ENCODE measurements at regions not wholly inside any gene's neighbourhood (a gene's known extent, or its start where the extent isn't known, plus 50 kb on each side); places are given as distances from the start of the nearest gene placed in this dataset.

GRCh38 chr16:9595393-9595792 is 503.9 kb downstream of the HAPSTR1 start:
- no peaks in the 10 kb centered on the region for H3F3A ChIP-seq (ENCODE audit: insufficient read depth)
- H3K79me2 ChIP-seq (ENCODE audit: insufficient read depth, low read length), result no peaks in the 10 kb centered on the region
- TF ChIP-seq EZH2phosphoT487 (conservative IDR thresholded peaks at IDR 0.05; ENCODE audit: low read length), result no peak
- TF ChIP-seq CTCF (IDR thresholded peaks at IDR 0.05; ENCODE audit: insufficient read depth, low read length, poor library complexity, severe bottlenecking), result no peak
- no peaks in the 10 kb centered on the region for H3K9me3 ChIP-seq (ENCODE audit: insufficient read depth, low read length)
- no peak overlapping the region for H3K27ac ChIP-seq (ENCODE audit: low read depth, low read length)
- no peaks in the 10 kb centered on the region for H3K9me2 ChIP-seq (replicated peaks; ENCODE audit: insufficient read depth, low read length)
- no peak overlapping the region for H3K4me2 ChIP-seq (ENCODE audit: low read depth, low read length, poor library complexity, severe bottlenecking)
- no peak overlapping the region for H3K4me3 ChIP-seq (ENCODE audit: insufficient read depth, low read length, poor library complexity, severe bottlenecking)
- H2AFZ ChIP-seq (ENCODE audit: low read depth, low read length, severe bottlenecking), result no peak overlapping the region
- no peaks in the 10 kb centered on the region for H3K27me3 ChIP-seq (ENCODE audit: low read length)
- H3K9ac ChIP-seq (ENCODE audit: low read length), result no peak overlapping the region
- no peaks in the 10 kb centered on the region for H4K20me1 ChIP-seq (ENCODE audit: low read depth, low read length)
- no peaks in the 10 kb centered on the region for H3K36me3 ChIP-seq (ENCODE audit: low read length)

GRCh38 chr16:9596788-9597187 is 505.3 kb downstream of the HAPSTR1 start:
- no peak overlapping the region for H3K27ac ChIP-seq (ENCODE audit: low read depth, low read length)
- no peaks in the 10 kb centered on the region for H3K27me3 ChIP-seq (ENCODE audit: low read length)
- no peaks in the 10 kb centered on the region for H3K9me3 ChIP-seq (ENCODE audit: insufficient read depth, low read length)
- no peak overlapping the region for H3K4me3 ChIP-seq (ENCODE audit: insufficient read depth, low read length, poor library complexity, severe bottlenecking)
- no peaks in the 10 kb centered on the region for H3K79me2 ChIP-seq (ENCODE audit: insufficient read depth, low read length)
- H3K4me2 ChIP-seq (ENCODE audit: low read depth, low read length, poor library complexity, severe bottlenecking), result no peak overlapping the region
- no peaks in the 10 kb centered on the region for H3K9me2 ChIP-seq (replicated peaks; ENCODE audit: insufficient read depth, low read length)
- no peaks in the 10 kb centered on the region for H4K20me1 ChIP-seq (ENCODE audit: low read depth, low read length)
- no peak overlapping the region for H3K9ac ChIP-seq (ENCODE audit: low read length)
- no peaks in the 10 kb centered on the region for H3F3A ChIP-seq (ENCODE audit: insufficient read depth)
- TF ChIP-seq CTCF (IDR thresholded peaks at IDR 0.05; ENCODE audit: insufficient read depth, low read length, poor library complexity, severe bottlenecking), result no peak
- no peak for TF ChIP-seq EZH2phosphoT487 (conservative IDR thresholded peaks at IDR 0.05; ENCODE audit: low read length)
- no peaks in the 10 kb centered on the region for H3K36me3 ChIP-seq (ENCODE audit: low read length)
- H2AFZ ChIP-seq (ENCODE audit: low read depth, low read length, severe bottlenecking), result no peak overlapping the region

- no peaks in the 10 kb centered on the region for H3F3A ChIP-seq (ENCODE audit: insufficient read depth)
- H3K27ac ChIP-seq (ENCODE audit: low read depth, low read length), result no peak overlapping the region
- H3K79me2 ChIP-seq (ENCODE audit: insufficient read depth, low read length), result no peaks in the 10 kb centered on the region
- H3K36me3 ChIP-seq (ENCODE audit: low read length), result no peaks in the 10 kb centered on the region
- no peak overlapping the region for H3K4me3 ChIP-seq (ENCODE audit: insufficient read depth, low read length, poor library complexity, severe bottlenecking)
- no peaks in the 10 kb centered on the region for H3K9me3 ChIP-seq (ENCODE audit: insufficient read depth, low read length)
- H3K27me3 ChIP-seq (ENCODE audit: low read length), result no peaks in the 10 kb centered on the region
- no peak overlapping the region for H3K9ac ChIP-seq (ENCODE audit: low read length)
- H2AFZ ChIP-seq (ENCODE audit: low read depth, low read length, severe bottlenecking), result no peak overlapping the region
- H3K9me2 ChIP-seq (replicated peaks; ENCODE audit: insufficient read depth, low read length), result no peaks in the 10 kb centered on the region
- H4K20me1 ChIP-seq (ENCODE audit: low read depth, low read length), result no peaks in the 10 kb centered on the region
- TF ChIP-seq CTCF (IDR thresholded peaks at IDR 0.05; ENCODE audit: insufficient read depth, low read length, poor library complexity, severe bottlenecking) (no peak), EZH2phosphoT487 (conservative IDR thresholded peaks at IDR 0.05; ENCODE audit: low read length) (no peak)
- no peak overlapping the region for H3K4me2 ChIP-seq (ENCODE audit: low read depth, low read length, poor library complexity, severe bottlenecking)
These were observed 506.7 kb downstream of the HAPSTR1 start for GRCh38 chr16:9597967-9598730.
